Gastroesophageal sphincter (tissue), 3 donors: ENCODE measurements at regions not wholly inside any gene's neighbourhood (a gene's known extent, or its start where the extent isn't known, plus 50 kb on each side); places are given as distances from the start of the nearest gene placed in this dataset.

Source experiments
- POLR2A ChIP-seq, 2 donors: fragments of 450-650 bp; IDR thresholded peaks; one replicate each; pipeline ENCODE4 v1.6.1; 2017; ENCODE audit warnings: antibody characterized with exemption in 2 of 2, mild to moderate bottlenecking in 2 of 2, moderate library complexity in 1 of 2
- POLR2AphosphoS5 ChIP-seq: sonication (generic); formaldehyde crosslinking; IDR thresholded peaks from one replicate; pipeline ENCODE4 v1.6.1; 2017; ENCODE audit warnings: antibody characterized with exemption
- TF ChIP-seq, protein P1 (sequence below), 4 experiments: fragments of 200-600 bp in 2 of 4; fragments of 450-650 bp in 2 of 4; sonication (generic) in 1 of 4; IDR thresholded peaks; one replicate each; pipeline ENCODE4 v1.5.1; 2017 to 2019; ENCODE audit warnings: antibody characterized with exemption in 4 of 4, mild to moderate bottlenecking in 2 of 4, moderate library complexity in 2 of 4

DNA sequence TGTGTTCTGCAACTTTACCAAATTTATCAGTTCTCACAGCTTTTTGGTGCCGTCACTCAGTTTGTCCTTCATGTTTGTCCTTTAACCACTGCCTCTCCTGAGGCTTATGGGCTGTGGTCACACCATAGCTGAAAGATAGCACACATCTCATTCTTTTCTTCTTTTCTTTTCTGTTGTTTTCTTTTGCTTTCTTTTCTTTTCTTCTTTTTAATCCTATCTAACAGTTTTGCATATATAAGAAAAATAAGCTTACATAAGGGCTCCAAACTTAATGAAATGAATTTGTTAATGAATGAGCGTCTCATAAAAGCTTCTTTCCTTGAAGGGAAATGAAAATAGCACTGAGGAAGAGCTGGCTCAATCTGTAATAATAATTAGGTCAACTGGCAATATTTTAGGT is 1061.2 kb downstream of the PCDH18 start:
- TF ChIP-seq, protein P1, sequence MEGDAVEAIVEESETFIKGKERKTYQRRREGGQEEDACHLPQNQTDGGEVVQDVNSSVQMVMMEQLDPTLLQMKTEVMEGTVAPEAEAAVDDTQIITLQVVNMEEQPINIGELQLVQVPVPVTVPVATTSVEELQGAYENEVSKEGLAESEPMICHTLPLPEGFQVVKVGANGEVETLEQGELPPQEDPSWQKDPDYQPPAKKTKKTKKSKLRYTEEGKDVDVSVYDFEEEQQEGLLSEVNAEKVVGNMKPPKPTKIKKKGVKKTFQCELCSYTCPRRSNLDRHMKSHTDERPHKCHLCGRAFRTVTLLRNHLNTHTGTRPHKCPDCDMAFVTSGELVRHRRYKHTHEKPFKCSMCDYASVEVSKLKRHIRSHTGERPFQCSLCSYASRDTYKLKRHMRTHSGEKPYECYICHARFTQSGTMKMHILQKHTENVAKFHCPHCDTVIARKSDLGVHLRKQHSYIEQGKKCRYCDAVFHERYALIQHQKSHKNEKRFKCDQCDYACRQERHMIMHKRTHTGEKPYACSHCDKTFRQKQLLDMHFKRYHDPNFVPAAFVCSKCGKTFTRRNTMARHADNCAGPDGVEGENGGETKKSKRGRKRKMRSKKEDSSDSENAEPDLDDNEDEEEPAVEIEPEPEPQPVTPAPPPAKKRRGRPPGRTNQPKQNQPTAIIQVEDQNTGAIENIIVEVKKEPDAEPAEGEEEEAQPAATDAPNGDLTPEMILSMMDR (IDR thresholded peaks at IDR 0.05), result no peak
- TF ChIP-seq POLR2AphosphoS5 (no peak), POLR2A (IDR thresholded peaks at IDR 0.05) (no peak)
